ENCODE measurements at regions not wholly inside any gene's neighbourhood (a gene's known extent, or its start where the extent isn't known, plus 50 kb on each side); places are given as distances from the start of the nearest gene placed in this dataset.

GRCh38 chr4:36000941-36001557 lies 243.3 kb downstream of the ARAP2 start:
- DNase-seq = no peak

- DNase-seq = no peak
Measured at GRCh38 chr4:36003051-36003450, 241.3 kb downstream of the ARAP2 start.

GRCh38 chr4:36004204-36004851 lies 240.0 kb downstream of the ARAP2 start:
- DNase-seq = no peak

- DNase-seq = no peak
Measured at GRCh38 chr4:36006226-36006625, 238.1 kb downstream of the ARAP2 start.

GRCh38 chr4:36010397-36010929 lies 233.9 kb downstream of the ARAP2 start:
- no peak for DNase-seq

GRCh38 chr4:36011381-36011780 lies 232.9 kb downstream of the ARAP2 start:
- DNase-seq = no peak

GRCh38 chr4:36012503-36012902 lies 231.8 kb downstream of the ARAP2 start:
- DNase-seq = no peak

GRCh38 chr4:36013206-36013605 lies 231.1 kb downstream of the ARAP2 start:
- DNase-seq = no peak
